ACC112 (cell line): ENCODE measurements at regions not wholly inside any gene's neighbourhood (a gene's known extent, or its start where the extent isn't known, plus 50 kb on each side); places are given as distances from the start of the nearest gene placed in this dataset.

Experiments used
- H2AFZ ChIP-seq: fragments of 200-600 bp; sonication (generic); one replicate; pipeline ENCODE4 v1.6.0; 2017; ENCODE audit warnings: antibody characterized with exemption, low read length; ENCODE audit not compliant: unreplicated experiment
- H3K27ac ChIP-seq: fragments of 200-600 bp; sonication (generic); 2 replicates; pipeline ENCODE4 v1.5.1; 2014; ENCODE audit warnings: low read depth, mild to moderate bottlenecking, antibody characterized with exemption, low read length, moderate library complexity
- H3K27me3 ChIP-seq: fragments of 200-600 bp; sonication (generic); 2 replicates; pipeline ENCODE4 v1.6.1; 2014; ENCODE audit warnings: mild to moderate bottlenecking, antibody characterized with exemption, low read length, moderate library complexity, mixed read lengths; ENCODE audit not compliant: insufficient read depth
- H3K36me3 ChIP-seq: fragments of 200-600 bp; sonication (generic); 2 replicates; pipeline ENCODE4 v1.6.1; 2016; ENCODE audit warnings: mild to moderate bottlenecking, antibody characterized with exemption, low read length, moderate library complexity, mixed read lengths; ENCODE audit not compliant: insufficient read depth
- H3K4me1 ChIP-seq: fragments of 200-600 bp; sonication (generic); one replicate; pipeline ENCODE4 v1.6.1; 2016; ENCODE audit warnings: low read length, mixed read lengths; ENCODE audit not compliant: insufficient read depth, unreplicated experiment, control insufficient read depth
- H3K4me3 ChIP-seq: fragments of 200-600 bp; sonication (generic); 2 replicates; pipeline ENCODE4 v1.5.1; 2014; ENCODE audit warnings: mild to moderate bottlenecking, low read depth, low read length
- H3K79me2 ChIP-seq: fragments of 200-600 bp; sonication (generic); one replicate; pipeline ENCODE4 v1.6.0; 2016; ENCODE audit warnings: low read length; ENCODE audit not compliant: control insufficient read depth, unreplicated experiment, insufficient read depth

DNA sequence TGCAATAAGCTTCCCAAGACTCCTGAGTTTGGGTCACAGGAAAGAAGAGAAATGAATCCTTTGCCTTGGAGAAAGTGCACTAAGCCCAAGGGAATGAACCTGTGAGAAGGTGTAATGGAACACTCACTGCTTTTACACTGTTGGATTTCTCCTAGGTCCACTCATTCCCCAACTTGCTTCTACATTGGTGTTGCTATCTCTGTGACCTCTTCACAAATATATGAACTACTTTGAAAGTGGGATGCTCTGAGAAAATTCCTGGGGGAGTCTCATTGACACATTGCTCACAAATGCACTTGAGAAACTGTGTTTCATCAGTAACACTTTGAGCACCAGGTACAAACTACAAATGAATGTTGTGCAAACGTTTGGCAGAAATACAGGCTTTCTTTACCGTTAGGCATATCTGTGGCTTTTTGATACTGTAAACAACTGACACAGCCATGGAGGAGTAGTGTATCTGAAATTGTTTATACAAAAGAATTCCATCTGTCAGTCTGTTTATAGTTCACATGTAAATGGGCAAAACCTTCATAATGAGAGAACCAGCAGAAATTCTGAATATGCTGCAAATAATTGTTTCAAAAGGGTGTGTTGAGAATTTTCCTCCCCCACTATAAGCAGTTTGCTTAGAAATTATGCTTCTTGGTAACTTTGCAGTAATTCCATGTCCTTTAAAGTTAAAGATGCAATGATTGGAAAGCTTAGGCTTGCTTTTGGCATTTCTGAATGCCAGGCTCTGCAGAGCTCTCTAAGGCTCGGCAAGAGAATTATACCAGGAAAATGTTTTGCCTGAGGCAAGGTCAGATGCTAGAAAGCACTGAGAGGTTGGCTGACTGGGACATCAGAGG, 348.5 kb upstream of the DDHD1 start:
- H3K79me2 ChIP-seq = no peaks in the 10 kb centered on the region
- no peaks in the 10 kb centered on the region for H3K4me1 ChIP-seq
- H2AFZ ChIP-seq = no peak overlapping the region
- no peaks in the 10 kb centered on the region for H3K36me3 ChIP-seq
- no peak overlapping the region for H3K27ac ChIP-seq
- H3K4me3 ChIP-seq = no peak overlapping the region
- no peaks in the 10 kb centered on the region for H3K27me3 ChIP-seq

GRCh38 chr14:53500191-53500590, 347.1 kb upstream of the DDHD1 start:
- no peak overlapping the region for H3K27ac ChIP-seq
- no peaks in the 10 kb centered on the region for H3K4me1 ChIP-seq

DNA sequence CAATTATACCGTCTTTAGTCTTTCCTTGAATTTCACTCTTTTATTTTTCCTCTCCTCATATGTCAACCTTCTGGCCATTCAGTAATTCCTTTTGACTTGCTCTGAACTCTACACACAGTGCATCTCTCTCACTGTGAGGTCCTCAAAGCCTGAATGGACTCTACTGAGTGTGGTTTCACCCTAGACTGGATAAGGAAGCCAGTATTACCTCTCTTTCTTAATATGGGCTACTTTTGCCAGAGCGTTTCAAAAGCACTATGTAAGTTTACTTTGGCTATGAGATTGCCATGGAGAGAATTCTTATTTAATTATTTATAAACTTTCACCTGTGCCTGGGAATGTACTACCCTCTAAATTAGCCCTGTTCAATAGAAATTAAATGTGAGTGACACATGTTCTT, 343.5 kb upstream of the DDHD1 start:
- Histone ChIP-seq H3K4me3 (no peak overlapping the region), H3K27me3 (no peaks in the 10 kb centered on the region), H3K27ac (no peak overlapping the region), H3K36me3 (no peaks in the 10 kb centered on the region), H2AFZ (no peak overlapping the region), H3K79me2 (no peaks in the 10 kb centered on the region), H3K4me1 (no peaks in the 10 kb centered on the region)

More at GRCh38 chr14:53500191-53500590, 347.1 kb upstream of the DDHD1 start:
- Histone ChIP-seq H3K27me3 (no peaks in the 10 kb centered on the region), H3K79me2 (no peaks in the 10 kb centered on the region), H3K4me3 (no peak overlapping the region), H2AFZ (no peak overlapping the region), H3K36me3 (no peaks in the 10 kb centered on the region)

- no peaks in the 10 kb centered on the region for H3K79me2 ChIP-seq
- H3K36me3 ChIP-seq = no peaks in the 10 kb centered on the region
- no peak overlapping the region for H3K4me3 ChIP-seq
- no peak overlapping the region for H3K27ac ChIP-seq
- H2AFZ ChIP-seq = no peak overlapping the region
- no peaks in the 10 kb centered on the region for H3K4me1 ChIP-seq
- no peaks in the 10 kb centered on the region for H3K27me3 ChIP-seq
Observed at GRCh38 chr14:53495846-53496343, 342.8 kb upstream of the DDHD1 start.

DNA sequence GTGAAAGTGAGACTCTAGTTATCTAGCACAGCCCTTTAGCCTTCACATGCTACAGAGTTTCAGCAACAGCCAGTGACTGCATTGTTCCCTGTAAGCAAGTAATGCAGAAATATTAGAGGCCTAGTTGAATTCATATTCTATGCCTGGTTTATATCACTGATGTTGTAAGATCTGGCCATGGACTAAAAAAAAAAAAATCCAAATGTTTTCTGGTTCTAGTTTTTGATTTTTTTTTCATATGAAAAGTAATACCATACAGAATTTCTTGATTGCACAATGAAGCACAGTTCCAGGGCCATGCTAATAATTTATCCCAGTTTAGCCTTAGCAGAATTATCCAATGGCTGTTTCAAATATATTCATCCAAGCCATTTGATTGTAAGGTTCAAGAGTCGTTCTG, 341.5 kb upstream of the DDHD1 start:
- Histone ChIP-seq H3K4me1 (no peaks in the 10 kb centered on the region), H2AFZ (no peak overlapping the region), H3K79me2 (no peaks in the 10 kb centered on the region), H3K27me3 (no peaks in the 10 kb centered on the region), H3K4me3 (no peak overlapping the region), H3K27ac (no peak overlapping the region), H3K36me3 (no peaks in the 10 kb centered on the region)

GRCh38 chr14:53493860-53494259, 340.7 kb upstream of the DDHD1 start:
- Histone ChIP-seq H3K4me3 (no peak overlapping the region), H3K4me1 (no peaks in the 10 kb centered on the region), H3K27ac (no peak overlapping the region), H2AFZ (no peak overlapping the region), H3K27me3 (no peaks in the 10 kb centered on the region), H3K79me2 (no peaks in the 10 kb centered on the region), H3K36me3 (no peaks in the 10 kb centered on the region)

GRCh38 chr14:53493320-53493719, 340.2 kb upstream of the DDHD1 start:
- H3K4me1 ChIP-seq = no peaks in the 10 kb centered on the region
- H2AFZ ChIP-seq = no peak overlapping the region
- no peak overlapping the region for H3K27ac ChIP-seq
- H3K36me3 ChIP-seq = no peaks in the 10 kb centered on the region
- H3K4me3 ChIP-seq = no peak overlapping the region
- H3K27me3 ChIP-seq = no peaks in the 10 kb centered on the region
- no peaks in the 10 kb centered on the region for H3K79me2 ChIP-seq

DNA sequence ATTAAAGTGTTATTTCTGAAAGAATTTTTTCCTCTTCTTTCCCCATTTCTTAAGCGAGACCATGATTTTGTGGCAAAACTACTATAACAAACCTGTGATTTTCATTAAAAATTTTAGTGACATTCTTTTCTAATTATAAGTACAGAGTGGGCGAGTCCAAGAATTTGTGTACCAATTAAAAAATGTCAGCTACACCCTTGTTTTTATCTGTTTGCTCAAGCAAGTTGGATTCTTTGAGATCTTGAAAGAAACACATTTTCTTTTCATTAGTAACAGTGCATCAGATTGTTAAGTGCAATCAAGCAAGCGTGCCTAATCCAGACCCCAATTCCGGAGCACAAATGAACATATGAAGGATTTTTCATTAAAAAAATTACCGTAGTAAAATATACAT, 338.8 kb upstream of the DDHD1 start:
- Histone ChIP-seq H3K27ac (no peak overlapping the region), H3K4me1 (no peaks in the 10 kb centered on the region), H2AFZ (no peak overlapping the region), H3K36me3 (no peaks in the 10 kb centered on the region), H3K27me3 (no peaks in the 10 kb centered on the region), H3K4me3 (no peak overlapping the region), H3K79me2 (no peaks in the 10 kb centered on the region)

DNA sequence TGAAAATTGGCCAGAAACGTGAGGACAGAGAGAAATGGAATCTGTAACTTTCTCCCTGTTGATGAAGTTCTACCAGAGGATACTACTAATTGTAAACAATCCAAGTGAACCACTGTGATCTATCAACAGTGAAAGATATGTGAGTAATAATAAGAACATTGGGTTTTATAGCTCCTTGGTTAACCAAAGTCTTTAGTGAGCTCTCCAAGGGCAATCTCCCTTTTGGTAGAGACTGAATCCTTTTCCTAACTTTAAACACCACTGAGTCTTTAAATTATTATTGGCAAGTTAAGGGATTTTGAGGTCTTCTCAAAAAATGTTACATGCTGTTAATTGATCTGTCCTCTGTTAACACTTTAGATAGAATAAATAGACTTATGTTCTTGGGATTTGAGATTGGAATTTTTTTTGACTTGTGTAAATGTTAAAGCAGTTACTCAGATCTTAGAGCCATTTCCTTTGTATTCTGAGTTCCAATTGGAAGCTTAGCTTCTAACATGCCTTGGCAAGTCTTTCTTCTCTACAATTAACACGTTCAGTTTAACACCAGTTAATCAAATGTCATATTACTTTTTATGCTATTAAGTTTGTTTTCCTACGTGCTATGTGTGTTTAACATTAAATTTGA, 338.2 kb upstream of the DDHD1 start:
- Histone ChIP-seq H3K36me3 (no peaks in the 10 kb centered on the region), H2AFZ (no peak overlapping the region), H3K27ac (no peak overlapping the region), H3K4me3 (no peak overlapping the region), H3K4me1 (no peaks in the 10 kb centered on the region), H3K79me2 (no peaks in the 10 kb centered on the region), H3K27me3 (no peaks in the 10 kb centered on the region)

GRCh38 chr14:53478174-53478573, 325.1 kb upstream of the DDHD1 start:
- Histone ChIP-seq H3K36me3 (no peaks in the 10 kb centered on the region), H2AFZ (no peak overlapping the region), H3K4me1 (no peaks in the 10 kb centered on the region), H3K27me3 (no peaks in the 10 kb centered on the region), H3K79me2 (no peaks in the 10 kb centered on the region), H3K4me3 (no peak overlapping the region), H3K27ac (no peak overlapping the region)

- H3K4me3 ChIP-seq = no peak overlapping the region
- H3K4me1 ChIP-seq = no peaks in the 10 kb centered on the region
- no peak overlapping the region for H3K27ac ChIP-seq
- H3K36me3 ChIP-seq = no peaks in the 10 kb centered on the region
- no peaks in the 10 kb centered on the region for H3K27me3 ChIP-seq
- H3K79me2 ChIP-seq = no peaks in the 10 kb centered on the region
- H2AFZ ChIP-seq = no peak overlapping the region
Observed at GRCh38 chr14:53473480-53473879, 320.4 kb upstream of the DDHD1 start.
